Chondrocyte (in vitro differentiated cells): ENCODE measurements at regions not wholly inside any gene's neighbourhood (a gene's known extent, or its start where the extent isn't known, plus 50 kb on each side); places are given as distances from the start of the nearest gene placed in this dataset.

Source experiments
- DNase-seq: peaks from one replicate; pipeline ENCODE4 v3.0.0; 2021; ENCODE audit warnings: mixed read lengths, low spot score
- H3K27ac Mint-ChIP-seq: one replicate; pipeline ENCODE4 v1.8.0; 2021; ENCODE audit warnings: mild to moderate bottlenecking, moderate library complexity, mixed read lengths; ENCODE audit not compliant: unreplicated experiment
- H3K27me3 Mint-ChIP-seq: 2 replicates; pipeline ENCODE4 v1.8.0; 2021; ENCODE audit warnings: low read depth, mixed read lengths
- H3K36me3 Mint-ChIP-seq: 2 replicates; pipeline ENCODE4 v1.8.0; 2021; ENCODE audit warnings: low read depth, mixed read lengths
- H3K4me1 Mint-ChIP-seq: 2 replicates; pipeline ENCODE4 v1.8.0; 2021; ENCODE audit warnings: low read depth, mild to moderate bottlenecking, mixed read lengths
- H3K4me3 Mint-ChIP-seq: one replicate; pipeline ENCODE4 v1.8.0; 2021; ENCODE audit warnings: mild to moderate bottlenecking, moderate library complexity, mixed read lengths; ENCODE audit not compliant: unreplicated experiment
- H3K9me3 Mint-ChIP-seq: 2 replicates; pipeline ENCODE4 v1.8.0; 2021; ENCODE audit warnings: low read depth, mixed read lengths
- CTCF ChIP-seq: fragments of 200-600 bp; sonication (generic); IDR thresholded peaks from 2 replicates; pipeline ENCODE4 v1.5.0; 2021; ENCODE audit warnings: antibody characterized with exemption, mild to moderate bottlenecking, moderate library complexity

GRCh38 chr16:26806657-26807056, 260.1 kb upstream of the C16orf82 start:
- no peak for TF ChIP-seq CTCF
- H3K4me1 Mint-ChIP-seq = no peaks in the 10 kb centered on the region
- H3K27ac Mint-ChIP-seq = no peak overlapping the region
- H3K36me3 Mint-ChIP-seq = no peaks in the 10 kb centered on the region
- no peak overlapping the region for H3K4me3 Mint-ChIP-seq
- no peaks in the 10 kb centered on the region for H3K27me3 Mint-ChIP-seq
- H3K9me3 Mint-ChIP-seq = peaks cover 2% of the 10 kb centered on the region
- DNase-seq = no peak

- no peaks in the 10 kb centered on the region for H3K4me1 Mint-ChIP-seq
- no peak overlapping the region for H3K4me3 Mint-ChIP-seq
- H3K9me3 Mint-ChIP-seq = peaks cover 2% of the 10 kb centered on the region
- DNase-seq = no peak
- H3K27me3 Mint-ChIP-seq = no peaks in the 10 kb centered on the region
- no peak for TF ChIP-seq CTCF
- no peak overlapping the region for H3K27ac Mint-ChIP-seq
- no peaks in the 10 kb centered on the region for H3K36me3 Mint-ChIP-seq
These were observed 257.3 kb upstream of the C16orf82 start for GRCh38 chr16:26809461-26809860.

GRCh38 chr16:26816266-26816665, 250.5 kb upstream of the C16orf82 start:
- TF ChIP-seq CTCF = no peak
- DNase-seq = no peak
- H3K9me3 Mint-ChIP-seq = no peaks in the 10 kb centered on the region
- no peak overlapping the region for H3K27ac Mint-ChIP-seq
- no peak overlapping the region for H3K4me3 Mint-ChIP-seq
- H3K27me3 Mint-ChIP-seq = peaks cover 4% of the 10 kb centered on the region
- H3K36me3 Mint-ChIP-seq = no peaks in the 10 kb centered on the region
- no peaks in the 10 kb centered on the region for H3K4me1 Mint-ChIP-seq

GRCh38 chr16:26816885-26817571, 249.7 kb upstream of the C16orf82 start:
- no peak for TF ChIP-seq CTCF
- Mint-ChIP-seq H3K4me3 (no peak overlapping the region), H3K27ac (no peak overlapping the region), H3K9me3 (no peaks in the 10 kb centered on the region), H3K4me1 (no peaks in the 10 kb centered on the region), H3K36me3 (no peaks in the 10 kb centered on the region), H3K27me3 (peaks cover 4% of the 10 kb centered on the region)
- no peak for DNase-seq

GRCh38 chr16:26818393-26818792, 248.3 kb upstream of the C16orf82 start:
- no peaks in the 10 kb centered on the region for H3K9me3 Mint-ChIP-seq
- H3K36me3 Mint-ChIP-seq = no peaks in the 10 kb centered on the region
- DNase-seq = no peak
- H3K27me3 Mint-ChIP-seq = peaks cover 4% of the 10 kb centered on the region
- H3K4me1 Mint-ChIP-seq = no peaks in the 10 kb centered on the region
- no peak overlapping the region for H3K4me3 Mint-ChIP-seq
- TF ChIP-seq CTCF = no peak
- no peak overlapping the region for H3K27ac Mint-ChIP-seq
